PC-9 (cell line): ENCODE measurements at regions not wholly inside any gene's neighbourhood (a gene's known extent, or its start where the extent isn't known, plus 50 kb on each side); places are given as distances from the start of the nearest gene placed in this dataset.

Experiments
- EZH2 ChIP-seq: fragments of 200-600 bp; sonication (generic); IDR thresholded peaks from 2 replicates; pipeline ENCODE4 v1.8.0; 2017; ENCODE audit warnings: antibody characterized with exemption, low read depth
- TF ChIP-seq, protein P1 (sequence below): fragments of 200-600 bp; sonication (generic); conservative IDR thresholded peaks from 2 replicates; pipeline ENCODE4 v1.6.1; 2017; ENCODE audit warnings: mixed run types, antibody characterized with exemption, mild to moderate bottlenecking, moderate library complexity

GRCh38 chr18:40250236-40250635, 1704.8 kb upstream of the PIK3C3 start:
- TF ChIP-seq, protein P1, sequence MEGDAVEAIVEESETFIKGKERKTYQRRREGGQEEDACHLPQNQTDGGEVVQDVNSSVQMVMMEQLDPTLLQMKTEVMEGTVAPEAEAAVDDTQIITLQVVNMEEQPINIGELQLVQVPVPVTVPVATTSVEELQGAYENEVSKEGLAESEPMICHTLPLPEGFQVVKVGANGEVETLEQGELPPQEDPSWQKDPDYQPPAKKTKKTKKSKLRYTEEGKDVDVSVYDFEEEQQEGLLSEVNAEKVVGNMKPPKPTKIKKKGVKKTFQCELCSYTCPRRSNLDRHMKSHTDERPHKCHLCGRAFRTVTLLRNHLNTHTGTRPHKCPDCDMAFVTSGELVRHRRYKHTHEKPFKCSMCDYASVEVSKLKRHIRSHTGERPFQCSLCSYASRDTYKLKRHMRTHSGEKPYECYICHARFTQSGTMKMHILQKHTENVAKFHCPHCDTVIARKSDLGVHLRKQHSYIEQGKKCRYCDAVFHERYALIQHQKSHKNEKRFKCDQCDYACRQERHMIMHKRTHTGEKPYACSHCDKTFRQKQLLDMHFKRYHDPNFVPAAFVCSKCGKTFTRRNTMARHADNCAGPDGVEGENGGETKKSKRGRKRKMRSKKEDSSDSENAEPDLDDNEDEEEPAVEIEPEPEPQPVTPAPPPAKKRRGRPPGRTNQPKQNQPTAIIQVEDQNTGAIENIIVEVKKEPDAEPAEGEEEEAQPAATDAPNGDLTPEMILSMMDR, result no peak
- no peak for TF ChIP-seq EZH2
